NCI-H146 (cell line): ENCODE measurements at regions not wholly inside any gene's neighbourhood (a gene's known extent, or its start where the extent isn't known, plus 50 kb on each side); places are given as distances from the start of the nearest gene placed in this dataset.
"Not testable (repeated sequence)": the region's sequence is repeated elsewhere in the genome, so short reads cannot be mapped to it uniquely, and the experiment has no call there.

Experiments
- DNase-seq: peaks from one replicate; lab custom pipeline; 2025; lab: John Stamatoyannopoulos, UW

DNA sequence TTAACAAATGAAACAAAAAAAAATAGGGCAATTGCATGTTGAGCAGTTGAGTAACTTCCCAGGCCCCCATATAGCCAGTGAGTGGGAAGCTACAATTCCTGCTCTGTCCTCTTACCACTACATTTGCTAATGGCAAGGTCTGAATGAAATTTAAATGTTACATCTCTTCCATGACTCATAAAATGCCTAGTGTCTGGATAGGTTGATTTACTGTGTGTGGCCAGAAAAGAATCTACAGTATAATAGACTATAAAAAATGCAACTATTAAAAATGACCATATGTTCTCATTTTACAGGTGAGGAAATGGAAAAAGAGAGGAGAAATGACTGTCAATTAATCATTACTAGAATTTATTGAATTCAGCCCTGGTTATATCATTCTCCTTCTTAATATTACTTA is 1199.3 kb downstream of the CDH11 start:
- no peak for DNase-seq

DNA sequence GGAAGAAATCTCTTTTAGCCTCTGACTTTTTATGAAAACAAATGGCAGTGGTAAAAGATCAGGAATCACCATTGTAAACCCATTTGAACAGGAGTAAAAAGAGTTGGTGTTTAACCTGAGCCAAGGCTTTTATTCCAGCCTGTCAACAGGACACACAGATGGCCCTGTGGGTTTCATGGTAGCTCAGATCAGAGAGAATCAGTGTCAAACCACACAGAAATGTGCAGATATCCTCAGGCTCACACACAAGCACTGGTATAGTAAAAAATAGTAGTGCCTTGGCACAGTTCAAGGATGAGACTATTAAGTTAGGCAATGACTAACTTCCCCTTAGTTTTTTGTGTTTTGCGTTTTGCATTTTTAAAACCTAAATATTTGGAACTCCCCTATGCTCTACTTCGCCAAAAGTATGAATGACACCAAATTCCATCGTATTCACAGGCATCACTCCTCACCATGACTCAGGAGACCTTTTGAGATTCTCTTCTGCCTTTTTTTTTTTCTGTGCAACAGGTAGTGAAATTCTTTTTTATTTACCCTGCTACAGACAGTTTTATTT is 1200.0 kb downstream of the CDH11 start:
- DNase-seq, result no peak

- no peak for DNase-seq
Observed at GRCh38 chr16:63913290-63913689, 1208.6 kb downstream of the CDH11 start.

GRCh38 chr16:63907251-63907650 is 1214.6 kb downstream of the CDH11 start:
- DNase-seq, result no peak

GRCh38 chr16:63904930-63905329 is 1216.9 kb downstream of the CDH11 start:
- no peak for DNase-seq

DNA sequence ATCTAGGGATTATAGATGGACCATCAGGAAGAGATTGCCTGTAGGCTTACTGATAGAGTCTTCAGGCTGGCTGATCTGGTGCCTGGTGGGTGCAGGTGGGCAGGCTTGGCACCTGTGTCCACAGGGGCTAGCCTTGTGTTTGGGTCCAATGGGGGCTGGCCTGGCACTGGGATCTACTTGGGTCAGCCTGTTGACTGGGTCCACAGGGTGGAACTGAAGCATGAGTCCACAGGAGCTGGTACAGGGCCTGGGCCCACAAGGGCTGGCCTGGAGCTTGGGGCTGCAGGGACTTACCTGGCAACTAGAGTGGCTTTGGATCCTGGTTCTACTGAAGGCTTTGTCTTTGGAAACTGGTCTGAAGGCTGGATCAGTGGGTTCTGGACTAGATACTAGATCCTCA is 1217.7 kb downstream of the CDH11 start:
- DNase-seq, result no peak

GRCh38 chr16:63896383-63897109 is 1225.3 kb downstream of the CDH11 start:
- DNase-seq, result no peak

DNA sequence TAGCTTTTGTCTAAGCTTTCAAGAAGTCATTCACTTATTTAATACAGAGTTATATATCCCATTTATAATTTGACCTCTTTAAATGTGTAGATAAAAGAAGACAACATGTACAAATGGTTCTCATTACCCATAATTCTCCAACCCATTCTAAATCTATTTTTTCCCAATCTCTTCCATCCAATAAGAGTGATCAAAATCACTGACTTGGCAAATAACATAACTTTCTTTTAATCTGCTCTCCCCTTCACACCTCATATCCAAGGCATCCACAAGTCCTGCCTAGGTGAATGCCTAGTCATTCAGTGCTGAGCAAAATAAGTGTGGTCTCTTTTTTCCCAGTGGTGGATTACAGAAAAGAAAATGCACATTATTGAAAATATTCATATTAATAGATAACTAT is 1231.1 kb downstream of the CDH11 start:
- DNase-seq, result no peak

GRCh38 chr16:63890081-63890480 is 1231.8 kb downstream of the CDH11 start:
- no peak for DNase-seq

DNA sequence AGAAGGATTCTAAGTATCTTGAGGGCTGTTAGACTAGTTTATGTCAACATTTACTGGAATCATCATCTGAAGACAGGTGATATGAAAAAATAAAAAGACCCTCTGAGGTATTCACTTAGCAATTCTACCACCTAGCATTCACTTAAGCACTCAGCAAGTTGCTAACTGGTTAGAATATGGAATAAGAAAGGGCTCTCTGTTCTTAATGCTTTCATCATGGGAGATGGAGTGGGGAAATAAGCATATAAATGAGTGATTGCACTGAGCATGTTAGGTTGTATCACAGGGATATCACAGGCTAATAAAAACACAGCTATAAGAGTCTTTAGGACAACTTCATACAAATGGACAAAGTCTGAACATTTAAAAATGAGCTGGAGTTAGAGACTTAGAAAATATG is 1238.8 kb downstream of the CDH11 start:
- DNase-seq, result no peak

GRCh38 chr16:63882576-63882975 is 1239.3 kb downstream of the CDH11 start:
- no peak for DNase-seq

DNA sequence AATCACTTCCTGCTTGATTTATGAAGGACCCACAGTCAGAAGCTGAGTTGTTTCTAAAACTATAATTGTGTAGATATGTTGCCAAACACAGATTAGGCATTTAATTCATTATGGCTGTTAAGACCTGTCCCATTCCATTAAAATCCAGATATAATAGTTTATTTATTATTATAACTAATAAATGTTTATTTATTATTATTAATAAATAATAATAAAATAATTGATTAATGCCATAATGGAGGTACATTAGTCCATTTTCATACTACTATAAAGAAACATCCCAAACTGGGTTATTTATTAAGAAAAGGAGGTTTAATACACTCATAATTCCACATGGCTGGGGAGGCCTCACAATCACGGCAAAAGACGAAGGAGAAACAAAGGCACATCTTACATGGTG is 1240.9 kb downstream of the CDH11 start:
- DNase-seq, result no peak

GRCh38 chr16:63877401-63877800 is 1244.5 kb downstream of the CDH11 start:
- DNase-seq, result no peak

DNA sequence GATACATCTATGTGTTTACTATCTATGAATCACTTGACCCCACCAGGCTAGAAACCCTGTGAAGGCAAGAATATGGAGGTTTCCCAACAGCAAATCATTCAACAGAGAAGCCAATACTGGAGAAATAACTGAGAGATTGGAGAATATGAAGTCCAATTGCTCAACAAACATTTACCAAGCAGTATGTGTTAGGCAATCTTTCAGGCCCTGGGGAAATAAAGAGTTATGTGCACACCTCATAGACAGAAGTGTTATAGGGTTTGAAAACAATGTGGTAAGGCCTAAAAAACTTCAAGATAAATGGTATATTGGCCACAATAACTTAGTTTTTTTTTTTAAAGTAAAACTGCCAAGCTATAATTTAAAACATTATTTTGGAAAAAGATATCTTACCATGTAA is 1245.8 kb downstream of the CDH11 start:
- DNase-seq, result no peak

DNA sequence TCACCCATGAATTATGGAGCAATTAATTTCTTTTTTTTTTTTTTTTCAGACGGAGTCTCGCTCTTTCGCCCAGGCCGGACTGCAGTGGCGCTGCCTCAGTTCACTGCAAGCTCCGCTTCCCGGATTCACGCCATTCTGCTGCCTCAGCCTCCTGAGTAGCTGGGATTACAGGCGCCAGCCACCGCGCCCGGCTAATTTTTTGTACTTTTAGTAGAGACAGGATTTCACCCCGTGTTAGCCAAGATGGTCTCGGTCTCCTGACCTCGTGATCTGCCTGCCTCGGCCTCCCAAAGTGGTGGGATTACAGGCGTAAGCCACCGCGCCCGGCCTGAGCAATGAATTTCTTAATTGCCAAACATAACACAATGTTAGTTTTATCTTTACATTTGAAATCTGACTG is 1261.2 kb downstream of the CDH11 start:
- DNase-seq, result not testable (repeated sequence)

DNA sequence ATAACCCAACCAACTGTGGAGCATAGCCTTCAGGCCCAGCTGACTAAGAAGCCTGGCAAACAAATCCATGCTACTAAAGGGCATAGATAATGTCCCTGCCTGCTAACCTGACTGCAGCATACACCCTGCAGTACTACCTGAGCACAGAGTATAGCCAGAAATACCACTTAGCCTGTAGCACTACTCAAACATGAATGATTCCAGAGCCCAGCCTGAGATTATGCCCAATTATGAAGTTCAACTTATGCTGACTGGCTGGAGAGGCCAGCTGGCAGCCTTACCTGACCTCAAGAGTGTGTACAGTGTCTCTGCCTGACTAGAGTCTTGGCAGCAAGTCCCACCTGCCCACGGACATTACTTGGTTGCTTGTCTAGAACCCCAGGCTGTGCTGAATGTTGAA is 1265.3 kb downstream of the CDH11 start:
- DNase-seq, result no peak

DNA sequence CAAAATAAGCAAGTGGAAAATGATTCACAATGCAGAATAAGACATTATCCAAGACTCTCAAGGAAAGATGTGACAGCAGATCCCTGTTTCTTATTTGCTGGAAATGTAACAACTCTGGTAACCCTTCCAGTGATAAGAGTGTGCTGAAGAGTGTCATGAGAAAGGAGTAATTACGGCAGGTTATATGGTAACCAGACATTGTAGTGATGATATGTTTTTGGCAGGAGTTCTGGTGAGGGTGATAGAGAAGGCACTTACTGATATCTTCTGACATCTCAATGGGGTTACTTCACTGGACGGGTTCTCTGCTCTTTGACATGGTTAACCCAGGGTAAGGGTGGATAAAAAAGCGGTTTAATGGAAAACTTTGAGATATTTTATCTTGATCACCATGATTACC is 1270.9 kb downstream of the CDH11 start:
- no peak for DNase-seq

DNA sequence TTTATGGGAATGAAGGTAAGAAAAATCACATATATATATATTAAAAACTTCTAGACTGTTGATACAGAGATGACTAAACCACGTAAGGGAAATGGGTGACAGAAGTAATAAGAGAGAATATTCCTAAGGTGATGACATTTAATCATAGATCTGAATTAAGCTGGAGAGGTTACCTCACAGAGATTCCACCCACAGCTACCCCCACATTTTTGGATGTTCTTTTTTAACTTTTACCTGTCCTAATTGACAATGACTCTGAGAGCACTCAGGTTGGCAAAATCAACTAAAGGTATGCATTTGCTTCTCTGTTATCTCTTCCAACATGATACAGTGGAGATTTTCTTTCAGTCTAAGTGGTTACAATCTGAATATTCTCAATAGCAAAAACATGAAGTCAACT is 1280.6 kb downstream of the CDH11 start:
- DNase-seq, result no peak

DNA sequence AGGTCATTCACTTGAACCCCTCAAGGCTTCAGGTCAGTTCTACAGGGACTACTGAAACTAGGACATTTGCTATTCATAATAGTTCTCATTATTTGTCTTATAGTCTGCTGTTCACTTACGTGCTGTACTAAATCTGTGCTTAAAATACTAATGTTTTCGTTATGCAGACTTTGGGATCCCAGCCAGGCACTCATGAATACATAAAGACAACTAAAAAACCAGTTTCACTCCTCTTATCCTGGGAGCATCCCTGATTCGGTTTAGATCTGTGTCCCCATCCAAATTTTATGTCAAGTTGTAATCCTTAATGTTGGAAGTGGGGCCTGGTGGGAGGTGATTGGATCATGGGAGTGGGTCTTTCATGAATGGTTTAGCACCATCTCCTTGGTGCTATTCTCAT is 1291.8 kb downstream of the CDH11 start:
- DNase-seq, result no peak

- DNase-seq, result no peak
Observed at GRCh38 chr16:63822818-63823217, 1299.0 kb downstream of the CDH11 start.

- no peak for DNase-seq
Observed at GRCh38 chr16:63816276-63816675, 1305.6 kb downstream of the CDH11 start.

DNA sequence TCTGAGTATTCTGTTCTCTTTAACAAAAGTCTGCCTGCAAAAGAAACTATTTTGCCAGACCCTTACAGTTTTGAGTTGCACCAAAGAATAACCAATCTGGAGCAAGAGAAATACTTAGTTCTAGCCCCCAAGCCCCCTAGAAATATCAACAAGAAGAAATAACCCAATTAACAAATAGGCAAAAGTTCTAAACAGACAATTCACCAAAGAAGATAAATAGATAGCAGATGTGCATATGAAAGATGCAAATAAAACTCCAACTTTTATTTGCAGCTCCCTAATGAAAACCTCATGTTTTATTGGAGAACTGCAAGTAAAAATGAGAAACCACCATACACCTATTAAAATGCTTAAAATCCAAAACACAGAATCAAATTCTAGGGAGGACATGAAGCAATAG is 1308.0 kb downstream of the CDH11 start:
- DNase-seq, result no peak

- no peak for DNase-seq
Observed at GRCh38 chr16:63808730-63809129, 1313.1 kb downstream of the CDH11 start.
